AG04450 (cell line): ENCODE measurements at regions not wholly inside any gene's neighbourhood (a gene's known extent, or its start where the extent isn't known, plus 50 kb on each side); places are given as distances from the start of the nearest gene placed in this dataset.
"Not testable (repeated sequence)": the region's sequence is repeated elsewhere in the genome, so short reads cannot be mapped to it uniquely, and the experiment has no call there.

Experiments used
- CTCF ChIA-PET: fragments of 300-600, 350-600 bp; formaldehyde crosslinking; extraction: SDS; loops from one replicate; lab custom pipeline; 2022; ENCODE audit warnings: antibody characterized with exemption, inconsistent platforms; lab: Charles Lee
- POLR2A ChIA-PET: fragments of 350-600 bp; formaldehyde crosslinking; extraction: SDS; loops from one replicate; lab custom pipeline; 2021; ENCODE audit warnings: antibody characterized with exemption, inconsistent platforms; lab: Yijun Ruan, JAX
- DNase-seq: peaks from one replicate; pipeline ENCODE4 v3.0.0-alpha.2; 2011; ENCODE audit warnings: low read depth, low spot score
- H3K27ac ChIP-seq: one replicate; pipeline ENCODE4 v1.5.1; 2012; ENCODE audit warnings: low read depth, low read length, control low read depth
- H3K27me3 ChIP-seq: one replicate; pipeline ENCODE4 v1.6.0; 2012; ENCODE audit warnings: low read length; ENCODE audit not compliant: control insufficient read depth, insufficient read depth
- H3K4me3 ChIP-seq: 2 replicates; pipeline ENCODE4 v1.5.1; 2011; ENCODE audit warnings: mild to moderate bottlenecking, low read depth, low read length, control low read depth
- H3K9me3 ChIP-seq: 2 replicates; pipeline ENCODE4 v1.5.1; 2012; ENCODE audit warnings: low read length; ENCODE audit not compliant: control insufficient read depth, insufficient read depth
- TF ChIP-seq, protein P1 (sequence below): IDR thresholded peaks from 2 replicates; pipeline ENCODE4 v1.5.1; 2011; ENCODE audit warnings: low read depth, low read length, control low read depth, inconsistent platforms

DNA sequence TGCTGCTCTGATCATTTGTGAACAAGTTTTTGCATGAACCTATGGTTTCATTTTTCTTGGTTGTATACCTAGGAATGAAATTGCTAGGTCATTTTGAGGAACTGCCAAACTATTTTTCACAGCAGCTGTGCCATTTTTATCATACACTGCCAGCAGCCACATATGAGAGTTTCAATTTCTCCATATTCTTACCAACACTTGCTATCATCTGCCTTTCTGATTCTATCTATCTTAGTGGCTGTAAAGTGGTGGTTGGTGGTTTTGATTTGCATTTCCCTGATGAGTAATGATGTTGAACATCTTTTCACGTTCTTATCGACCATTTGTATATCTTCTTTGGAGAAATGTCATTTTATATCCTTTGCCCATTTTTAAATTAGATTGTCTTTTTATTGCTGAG lies 146.1 kb downstream of the C12orf75 start:
- CTCF ChIA-PET, result no interaction called here

DNA sequence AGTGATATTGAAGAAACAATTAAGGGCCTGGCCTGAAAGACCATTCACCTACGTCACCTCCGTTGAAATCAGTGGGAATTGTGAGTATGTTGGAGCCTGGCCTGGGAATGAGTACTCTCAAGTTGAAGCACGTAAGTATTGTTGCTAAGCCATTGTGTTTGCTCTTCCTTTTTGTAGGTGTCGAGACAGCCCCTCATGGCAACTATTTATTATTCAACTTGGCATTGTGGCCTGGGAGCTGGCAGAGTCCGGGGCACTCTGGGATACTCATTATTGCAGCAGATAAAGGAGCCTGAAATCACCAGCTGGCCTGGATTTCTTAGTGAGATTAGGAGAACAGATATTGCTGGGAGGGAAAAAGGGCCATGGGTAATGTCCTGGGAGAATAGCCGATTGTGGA lies 147.4 kb downstream of the C12orf75 start:
- DNase-seq, result no peak
- no peak overlapping the region for H3K4me3 ChIP-seq
- H3K9me3 ChIP-seq, result no peaks in the 10 kb centered on the region
- H3K27me3 ChIP-seq, result no peaks in the 10 kb centered on the region
- TF ChIP-seq, protein P1, sequence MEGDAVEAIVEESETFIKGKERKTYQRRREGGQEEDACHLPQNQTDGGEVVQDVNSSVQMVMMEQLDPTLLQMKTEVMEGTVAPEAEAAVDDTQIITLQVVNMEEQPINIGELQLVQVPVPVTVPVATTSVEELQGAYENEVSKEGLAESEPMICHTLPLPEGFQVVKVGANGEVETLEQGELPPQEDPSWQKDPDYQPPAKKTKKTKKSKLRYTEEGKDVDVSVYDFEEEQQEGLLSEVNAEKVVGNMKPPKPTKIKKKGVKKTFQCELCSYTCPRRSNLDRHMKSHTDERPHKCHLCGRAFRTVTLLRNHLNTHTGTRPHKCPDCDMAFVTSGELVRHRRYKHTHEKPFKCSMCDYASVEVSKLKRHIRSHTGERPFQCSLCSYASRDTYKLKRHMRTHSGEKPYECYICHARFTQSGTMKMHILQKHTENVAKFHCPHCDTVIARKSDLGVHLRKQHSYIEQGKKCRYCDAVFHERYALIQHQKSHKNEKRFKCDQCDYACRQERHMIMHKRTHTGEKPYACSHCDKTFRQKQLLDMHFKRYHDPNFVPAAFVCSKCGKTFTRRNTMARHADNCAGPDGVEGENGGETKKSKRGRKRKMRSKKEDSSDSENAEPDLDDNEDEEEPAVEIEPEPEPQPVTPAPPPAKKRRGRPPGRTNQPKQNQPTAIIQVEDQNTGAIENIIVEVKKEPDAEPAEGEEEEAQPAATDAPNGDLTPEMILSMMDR, result no peak
- POLR2A ChIA-PET, result no interaction called here
- no peak overlapping the region for H3K27ac ChIP-seq
- CTCF ChIA-PET, result no interaction called here

More for the DNA sequence above, 146.1 kb downstream of the C12orf75 start:
- POLR2A ChIA-PET, result no interaction called here
- DNase-seq, result no peak
- H3K4me3 ChIP-seq, result no peak overlapping the region
- no peaks in the 10 kb centered on the region for H3K9me3 ChIP-seq
- TF ChIP-seq, protein P1, result no peak
- no peaks in the 10 kb centered on the region for H3K27me3 ChIP-seq
- H3K27ac ChIP-seq, result no peak overlapping the region

DNA sequence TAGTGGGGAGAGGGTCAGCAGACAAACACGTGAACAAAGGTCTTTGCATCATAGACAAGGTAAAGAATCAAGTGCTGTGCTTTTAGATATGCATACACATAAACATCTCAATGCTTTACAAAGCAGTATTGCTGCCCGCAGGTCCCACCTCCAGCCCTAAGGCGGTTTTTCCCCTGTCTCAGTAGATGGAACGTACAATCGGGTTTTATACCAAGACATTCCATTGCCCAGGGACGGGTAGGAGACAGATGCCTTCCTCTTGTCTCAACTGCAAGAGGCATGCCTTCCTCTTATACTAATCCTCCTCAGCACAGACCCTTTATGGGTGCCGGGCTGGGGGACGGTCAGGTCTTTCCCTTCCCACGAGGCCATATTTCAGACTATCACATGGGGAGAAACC lies 148.3 kb downstream of the C12orf75 start:
- H3K4me3 ChIP-seq, CTCF ChIA-PET, DNase-seq, H3K27me3 ChIP-seq, H3K27ac ChIP-seq, H3K9me3 ChIP-seq, POLR2A ChIA-PET: not testable (repeated sequence)

DNA sequence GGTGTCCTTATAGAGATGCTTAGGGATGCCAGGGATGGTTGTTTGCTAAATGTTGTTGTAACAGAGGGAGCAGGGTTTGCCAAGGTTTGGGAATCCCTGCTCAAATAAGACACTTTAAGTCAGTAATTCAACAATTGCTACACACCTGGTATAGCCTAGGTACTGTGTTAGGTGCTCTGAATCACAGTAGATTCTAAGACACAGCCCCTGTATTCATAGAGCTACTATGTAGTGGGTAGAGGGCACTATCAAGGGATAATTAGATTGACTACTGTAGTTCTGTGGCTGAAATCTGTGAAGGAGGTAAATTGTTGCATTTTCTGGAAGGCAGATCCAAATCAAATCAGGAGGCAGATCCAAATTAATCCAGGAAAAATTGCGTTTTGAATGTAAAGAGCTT lies 149.2 kb downstream of the C12orf75 start:
- POLR2A ChIA-PET, result interaction anchor here (0.5 to 0.8 kb wide), 2 partner anchors 59 to 125 kb away, joined by 3 read pairs; no protein-coding TSS in a partner anchor
- Histone ChIP-seq H3K4me3 (no peak overlapping the region), H3K27ac (no peak overlapping the region), H3K27me3 (no peaks in the 10 kb centered on the region), H3K9me3 (no peaks in the 10 kb centered on the region)
- TF ChIP-seq, protein P1, result no peak
- no peak for DNase-seq
- CTCF ChIA-PET, result interaction anchor here (0.9 to 1.2 kb wide), 2 partner anchors 17 to 24 kb away, joined by 3 read pairs; no protein-coding TSS in a partner anchor

DNA sequence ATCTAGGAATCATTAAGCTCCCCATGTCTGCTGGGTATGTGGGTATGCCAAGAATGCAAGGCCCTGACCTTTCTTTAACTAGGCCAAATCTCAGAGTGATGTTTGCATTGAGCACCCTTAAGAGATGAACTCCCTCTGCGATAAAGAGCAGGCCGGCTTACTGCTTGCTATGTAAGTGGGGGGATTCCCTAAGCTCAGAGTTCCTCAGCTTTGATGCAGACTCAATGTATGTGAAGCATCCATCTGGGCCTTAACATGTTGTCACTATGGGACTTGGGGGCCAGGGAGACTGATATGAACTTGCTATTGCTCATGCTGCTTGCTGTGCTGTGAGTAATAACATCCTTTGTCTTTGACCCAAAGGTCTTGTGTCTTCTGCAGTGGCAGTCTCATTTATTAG lies 149.7 kb downstream of the C12orf75 start:
- Histone ChIP-seq H3K27me3 (no peaks in the 10 kb centered on the region), H3K9me3 (no peaks in the 10 kb centered on the region), H3K4me3 (no peak overlapping the region), H3K27ac (no peak overlapping the region)
- ChIA-PET CTCF (interaction anchor here (0.9 to 1.2 kb wide), 2 partner anchors 16 to 23 kb away, joined by 3 read pairs; no protein-coding TSS in a partner anchor), POLR2A (interaction anchor here (0.5 to 0.8 kb wide), 3 partner anchors 59 to 659 kb away, joined by 3 to 4 read pairs (median 3); partner anchors contain the start of gene NUAK1)
- TF ChIP-seq, protein P1, result no peak
- DNase-seq, result no peak
